ENCODE measurements at regions not wholly inside any gene's neighbourhood (a gene's known extent, or its start where the extent isn't known, plus 50 kb on each side); places are given as distances from the start of the nearest gene placed in this dataset.

DNA sequence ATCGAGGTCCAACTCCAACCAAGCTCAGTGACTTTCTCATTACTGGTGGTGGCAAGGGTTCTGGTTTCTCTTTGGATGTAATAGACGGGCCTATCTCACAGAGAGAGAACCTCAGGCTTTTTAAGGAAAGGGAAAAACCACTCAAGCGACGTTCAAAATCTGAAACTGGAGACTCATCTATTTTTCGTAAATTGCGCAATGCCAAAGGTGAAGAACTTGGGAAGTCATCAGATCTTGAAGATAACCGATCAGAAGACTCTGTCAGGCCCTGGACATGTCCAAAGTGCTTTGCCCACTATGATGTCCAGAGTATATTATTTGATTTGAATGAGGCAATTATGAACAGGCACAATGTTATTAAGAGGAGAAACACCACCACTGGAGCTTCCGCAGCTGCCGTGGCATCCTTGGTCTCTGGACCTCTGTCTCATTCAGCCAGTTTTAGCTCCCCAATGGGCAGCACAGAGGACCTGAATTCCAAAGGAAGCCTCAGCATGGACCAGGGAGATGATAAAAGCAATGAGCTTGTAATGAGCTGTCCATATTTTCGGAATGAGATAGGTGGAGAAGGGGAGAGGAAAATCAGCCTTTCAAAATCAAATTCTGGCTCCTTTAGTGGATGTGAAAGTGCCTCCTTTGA is 343.5 kb upstream of the RGS6 start:
- no peak for TF ChIP-seq POLR2A (IDR thresholded peaks at IDR 0.05)
- no peak for TF ChIP-seq CTCF (IDR thresholded peaks at IDR 0.05)
- no peak for TF ChIP-seq POLR2AphosphoS5 (IDR thresholded peaks at IDR 0.05)
- no peak for TF ChIP-seq EP300 (IDR thresholded peaks at IDR 0.05; ENCODE audit: low read depth)

Data from transverse colon (tissue), 4 donors.